SK-N-MC (cell line): ENCODE measurements at regions not wholly inside any gene's neighbourhood (a gene's known extent, or its start where the extent isn't known, plus 50 kb on each side); places are given as distances from the start of the nearest gene placed in this dataset.

ENCODE experiments used
- EZH2 ChIP-seq: fragments of 200-600 bp; sonication (generic); IDR thresholded peaks from one replicate; pipeline ENCODE4 v1.6.1; 2017; ENCODE audit warnings: antibody characterized with exemption
- POLR2AphosphoS5 ChIP-seq: IDR thresholded peaks from 2 replicates; pipeline ENCODE4 v1.6.1; 2012; ENCODE audit warnings: mild to moderate bottlenecking, low read depth, low read length, borderline replicate concordance

GRCh38 chr2:63768051-63768450, 73.6 kb upstream of the UGP2 start:
- no peak for TF ChIP-seq POLR2AphosphoS5
- no peak for TF ChIP-seq EZH2
